Mammary epithelial cell (primary cell): ENCODE measurements at regions not wholly inside any gene's neighbourhood (a gene's known extent, or its start where the extent isn't known, plus 50 kb on each side); places are given as distances from the start of the nearest gene placed in this dataset.

Experiments
- EZH2 ChIP-seq: IDR thresholded peaks from 2 replicates; pipeline ENCODE4 v1.6.1; 2012; ENCODE audit warnings: low read length, inconsistent platforms, borderline replicate concordance
- TF ChIP-seq, protein P1 (sequence below), 2 donors: IDR thresholded peaks in 1 of 2; conservative IDR thresholded peaks in 1 of 2; 2 replicates each; pipeline ENCODE4 v1.5.1; 2011 to 2012; ENCODE audit warnings: inconsistent platforms in 2 of 2, low read length in 2 of 2, mild to moderate bottlenecking in 2 of 2, control low read depth in 1 of 2, low read depth in 1 of 2; ENCODE audit not compliant: insufficient read depth in 1 of 2; ENCODE audit errors: extremely low read depth in 1 of 2

DNA sequence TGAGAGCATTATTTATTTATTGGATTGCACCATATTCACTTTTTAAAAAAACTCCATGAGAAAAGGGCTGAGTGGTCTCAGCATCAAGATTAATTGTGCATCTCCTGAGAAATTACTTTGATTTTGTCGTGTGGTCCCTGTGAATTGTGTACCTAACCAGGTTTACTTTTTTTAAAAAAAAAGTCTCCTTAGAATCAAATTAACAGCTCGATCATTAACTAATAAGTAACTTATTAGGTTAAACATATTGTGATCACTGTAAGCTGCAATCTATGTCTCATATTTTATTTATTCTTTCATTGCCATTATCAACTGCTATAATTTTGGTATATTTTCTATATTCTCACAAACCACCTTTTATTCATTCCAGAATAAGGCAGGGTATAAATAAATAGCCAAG is 318.2 kb downstream of the ADCYAP1 start:
- TF ChIP-seq EZH2: no peak
- TF ChIP-seq, protein P1, sequence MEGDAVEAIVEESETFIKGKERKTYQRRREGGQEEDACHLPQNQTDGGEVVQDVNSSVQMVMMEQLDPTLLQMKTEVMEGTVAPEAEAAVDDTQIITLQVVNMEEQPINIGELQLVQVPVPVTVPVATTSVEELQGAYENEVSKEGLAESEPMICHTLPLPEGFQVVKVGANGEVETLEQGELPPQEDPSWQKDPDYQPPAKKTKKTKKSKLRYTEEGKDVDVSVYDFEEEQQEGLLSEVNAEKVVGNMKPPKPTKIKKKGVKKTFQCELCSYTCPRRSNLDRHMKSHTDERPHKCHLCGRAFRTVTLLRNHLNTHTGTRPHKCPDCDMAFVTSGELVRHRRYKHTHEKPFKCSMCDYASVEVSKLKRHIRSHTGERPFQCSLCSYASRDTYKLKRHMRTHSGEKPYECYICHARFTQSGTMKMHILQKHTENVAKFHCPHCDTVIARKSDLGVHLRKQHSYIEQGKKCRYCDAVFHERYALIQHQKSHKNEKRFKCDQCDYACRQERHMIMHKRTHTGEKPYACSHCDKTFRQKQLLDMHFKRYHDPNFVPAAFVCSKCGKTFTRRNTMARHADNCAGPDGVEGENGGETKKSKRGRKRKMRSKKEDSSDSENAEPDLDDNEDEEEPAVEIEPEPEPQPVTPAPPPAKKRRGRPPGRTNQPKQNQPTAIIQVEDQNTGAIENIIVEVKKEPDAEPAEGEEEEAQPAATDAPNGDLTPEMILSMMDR (conservative IDR thresholded peaks at IDR 0.05 in 1 of 2, IDR thresholded peaks at IDR 0.05 in 1 of 2; ENCODE audit: extremely low read depth in 1 of 2, insufficient read depth in 1 of 2, low read depth in 1 of 2, low read length in 2 of 2): no peak
